ENCODE measurements at regions not wholly inside any gene's neighbourhood (a gene's known extent, or its start where the extent isn't known, plus 50 kb on each side); places are given as distances from the start of the nearest gene placed in this dataset.

GRCh38 chrY:17223502-17223901, 656.5 kb downstream of the CDY2B start:
- no peaks in the 10 kb centered on the region for H3K4me1 ChIP-seq
- no peaks in the 10 kb centered on the region for H3K9me3 ChIP-seq (replicated peaks)
- intact Hi-C loops (cut with micrococcal nuclease) = no loop called here
- no peaks in the 10 kb centered on the region for H3K27me3 ChIP-seq (ENCODE audit: low read depth)
- H3K36me3 ChIP-seq = no peaks in the 10 kb centered on the region
- H3K4me3 ChIP-seq = no peak overlapping the region
- no peak overlapping the region for H3K27ac ChIP-seq (replicated peaks)
- no peak for DNase-seq
- no peak for TF ChIP-seq CTCF (IDR thresholded peaks at IDR 0.05; ENCODE audit: borderline replicate concordance)

GRCh38 chrY:17202395-17202794, 677.6 kb downstream of the CDY2B start:
- intact Hi-C loops (cut with micrococcal nuclease) = no loop called here
- TF ChIP-seq CTCF (IDR thresholded peaks at IDR 0.05; ENCODE audit: borderline replicate concordance) = no peak
- Histone ChIP-seq H3K36me3 (no peaks in the 10 kb centered on the region), H3K27me3 (ENCODE audit: low read depth) (no peaks in the 10 kb centered on the region), H3K9me3 (replicated peaks) (no peaks in the 10 kb centered on the region), H3K4me1 (no peaks in the 10 kb centered on the region), H3K27ac (replicated peaks) (no peak overlapping the region), H3K4me3 (no peak overlapping the region)
- DNase-seq = no peak

- H3K27me3 ChIP-seq (ENCODE audit: low read depth) = no peaks in the 10 kb centered on the region
- H3K36me3 ChIP-seq = no peaks in the 10 kb centered on the region
- H3K27ac ChIP-seq (replicated peaks) = no peak overlapping the region
- no peak overlapping the region for H3K4me3 ChIP-seq
- no peaks in the 10 kb centered on the region for H3K4me1 ChIP-seq
- TF ChIP-seq CTCF (IDR thresholded peaks at IDR 0.05; ENCODE audit: borderline replicate concordance) = no peak
- intact Hi-C loops (cut with micrococcal nuclease) = no loop called here
- DNase-seq = no peak
- H3K9me3 ChIP-seq (replicated peaks) = no peaks in the 10 kb centered on the region
Measured at GRCh38 chrY:17184299-17184698, 695.7 kb downstream of the CDY2B start.

GRCh38 chrY:17166881-17167280, 713.1 kb downstream of the CDY2B start:
- Histone ChIP-seq H3K4me3 (no peak overlapping the region), H3K27me3 (ENCODE audit: low read depth) (no peaks in the 10 kb centered on the region), H3K9me3 (replicated peaks) (no peaks in the 10 kb centered on the region), H3K27ac (replicated peaks) (no peak overlapping the region), H3K4me1 (no peaks in the 10 kb centered on the region), H3K36me3 (no peaks in the 10 kb centered on the region)
- TF ChIP-seq CTCF (IDR thresholded peaks at IDR 0.05; ENCODE audit: borderline replicate concordance) = no peak
- intact Hi-C loops (cut with micrococcal nuclease) = no loop called here
- DNase-seq = no peak

DNA sequence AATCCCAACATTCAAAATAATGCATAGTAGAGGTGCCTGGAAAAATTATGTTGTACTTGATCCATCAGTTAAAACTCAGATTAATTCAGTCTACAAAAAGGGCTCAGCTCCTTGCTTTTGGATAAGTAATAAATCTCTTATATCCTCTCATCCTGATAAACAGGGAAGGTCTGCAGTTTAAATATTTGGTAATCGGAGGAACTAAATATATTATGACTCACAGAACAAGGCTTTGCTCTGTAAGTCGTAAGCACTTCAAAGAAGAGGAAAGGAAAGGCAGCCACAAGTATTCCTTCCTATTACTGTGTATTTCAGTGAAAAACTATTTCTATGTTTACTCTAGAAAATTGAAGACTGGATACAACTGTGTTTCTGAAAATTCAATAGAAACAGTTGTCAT, 757.9 kb downstream of the CDY2B start:
- no peaks in the 10 kb centered on the region for H3K9me3 ChIP-seq (replicated peaks)
- intact Hi-C loops (cut with micrococcal nuclease) = no loop called here
- no peak overlapping the region for H3K4me3 ChIP-seq
- no peaks in the 10 kb centered on the region for H3K36me3 ChIP-seq
- TF ChIP-seq CTCF (IDR thresholded peaks at IDR 0.05; ENCODE audit: borderline replicate concordance) = no peak
- DNase-seq = no peak
- no peaks in the 10 kb centered on the region for H3K27me3 ChIP-seq (ENCODE audit: low read depth)
- no peaks in the 10 kb centered on the region for H3K4me1 ChIP-seq
- no peak overlapping the region for H3K27ac ChIP-seq (replicated peaks)

DNA sequence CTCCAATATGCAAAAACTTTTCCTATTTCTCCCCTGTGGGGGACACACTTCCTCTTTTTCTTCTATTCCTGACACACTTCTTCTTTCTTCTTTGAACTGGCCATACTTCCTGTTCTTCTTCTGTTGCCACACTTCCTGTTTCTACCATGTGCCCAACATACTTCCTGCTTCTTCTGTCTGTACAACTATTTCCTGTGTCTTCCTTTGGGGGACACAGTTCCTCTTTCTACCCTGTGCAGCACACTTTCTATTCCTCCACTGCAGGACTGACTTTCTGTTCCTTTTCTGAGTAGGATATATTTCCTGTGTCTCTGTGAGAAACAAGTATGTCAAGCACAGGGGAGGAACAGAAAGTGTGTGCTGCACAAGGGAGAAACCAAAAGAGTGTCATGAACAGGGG, 794.7 kb downstream of the CDY2B start:
- TF ChIP-seq CTCF (IDR thresholded peaks at IDR 0.05; ENCODE audit: borderline replicate concordance) = no peak
- Histone ChIP-seq H3K9me3 (replicated peaks) (no peaks in the 10 kb centered on the region), H3K36me3 (no peaks in the 10 kb centered on the region), H3K27ac (replicated peaks) (no peak overlapping the region), H3K4me3 (no peak overlapping the region), H3K27me3 (ENCODE audit: low read depth) (no peaks in the 10 kb centered on the region), H3K4me1 (no peaks in the 10 kb centered on the region)
- no peak for DNase-seq
- intact Hi-C loops (cut with micrococcal nuclease) = no loop called here
